ENCODE measurements at regions not wholly inside any gene's neighbourhood (a gene's known extent, or its start where the extent isn't known, plus 50 kb on each side); places are given as distances from the start of the nearest gene placed in this dataset.

- dilution Hi-C loops (cut with HindIII; ENCODE audit: low sequenced_read_pairs, unreplicated experiment) (no loop called here), intact Hi-C loops (cut with micrococcal nuclease) (no loop called here), in situ Hi-C loops (cut with MboI; ENCODE audit: low sequenced_read_pairs) (no loop called here)
- H2BK15ac ChIP-seq (ENCODE audit: low read depth, low read length): no peak overlapping the region
- H3K9ac ChIP-seq (ENCODE audit: low read depth, low read length): no peak overlapping the region
- CTCF ChIA-PET: interaction anchor here (0.6 to 1.1 kb wide), 2 partner anchors 10 to 175 kb away, joined by 3 to 4 read pairs; no protein-coding TSS in a partner anchor
- H3K4me2 ChIP-seq (ENCODE audit: low read depth, low read length): no peak overlapping the region
- H4K8ac ChIP-seq (ENCODE audit: low read depth in 2 of 2, low read length in 2 of 2): no peak overlapping the region
- H3K23ac ChIP-seq (ENCODE audit: low read depth, low read length): no peak overlapping the region
- H3K9me1 ChIP-seq (ENCODE audit: insufficient read depth, low read length): no peaks in the 10 kb centered on the region
- H4K91ac ChIP-seq (ENCODE audit: insufficient read depth, low read depth, low read length): no peak overlapping the region
- no peaks in the 10 kb centered on the region for H3K79me1 ChIP-seq (ENCODE audit: low read depth in 1 of 2, low read length in 2 of 2)
- no peak for ATAC-seq (ENCODE audit: low read depth)
- no peaks in the 10 kb centered on the region for H3K4me1 ChIP-seq (ENCODE audit: control insufficient read depth, insufficient read depth, low read length)
- peaks cover 15% of the 10 kb centered on the region for H3K27me3 ChIP-seq (ENCODE audit: control insufficient read depth, insufficient read depth, low read length)
- no peak overlapping the region for H3K27ac ChIP-seq (ENCODE audit: insufficient read depth, low read length)
- no TSS peak for BruUV-seq (replicated peaks)
- H4K5ac ChIP-seq (ENCODE audit: low read depth, low read length): no peak overlapping the region
- no peak overlapping the region for H3K4me3 ChIP-seq (ENCODE audit: insufficient read depth, low read depth, low read length)
- 31% methylated on average over 3 of the region's 4 CpGs; no CpG with 5 or more reads in 1 of the 2 experiments for WGBS, 2 experiments (ENCODE audit: extremely low coverage in 2 of 2, insufficient read length in 1 of 2)
- H3K56ac ChIP-seq (ENCODE audit: extremely low read depth, insufficient read depth, low read length): no peak overlapping the region
- H2AK9ac ChIP-seq (replicated peaks; ENCODE audit: low read depth, low read length, poor library complexity): no peak overlapping the region
- H2AK5ac ChIP-seq (ENCODE audit: low read depth, low read length): no peak overlapping the region
- H3K4ac ChIP-seq (ENCODE audit: low read depth, low read length): no peak overlapping the region
- no peak overlapping the region for H3K18ac ChIP-seq (ENCODE audit: low read depth, low read length)
- no peak overlapping the region for H3K14ac ChIP-seq (replicated peaks; ENCODE audit: low read depth, low read length)
- no peaks in the 10 kb centered on the region for H3K36me3 ChIP-seq (ENCODE audit: control insufficient read depth, insufficient read depth, low read length)
- H3K9me3 ChIP-seq (ENCODE audit: control insufficient read depth, insufficient read depth, low read length): no peaks in the 10 kb centered on the region
- no peaks in the 10 kb centered on the region for H4K20me1 ChIP-seq (ENCODE audit: insufficient read depth, low read length)
- no peak overlapping the region for H2AFZ ChIP-seq (replicated peaks; ENCODE audit: low read length, poor library complexity)
- POLR2A ChIA-PET (ENCODE audit: unreplicated experiment): no interaction called here
- no peak for DNase-seq
- H2BK120ac ChIP-seq (ENCODE audit: low read depth, low read length): no peak overlapping the region
- H2BK5ac ChIP-seq (ENCODE audit: low read depth, low read length, poor library complexity, severe bottlenecking): no peak overlapping the region
- TF ChIP-seq NFE2L2 (IDR thresholded peaks at IDR 0.05; ENCODE audit: low read depth, low read length): no peak
- no peak for TF ChIP-seq ELK1 (IDR thresholded peaks at IDR 0.05; ENCODE audit: borderline replicate concordance, low read depth, low read length)
- TF ChIP-seq CTCF (conservative IDR thresholded peaks at IDR 0.05; ENCODE audit: low read depth, low read length): no peak
- no peak for TF ChIP-seq RCOR1 (IDR thresholded peaks at IDR 0.05; ENCODE audit: insufficient replicate concordance, low read length)
- TF ChIP-seq CEBPB (IDR thresholded peaks at IDR 0.05; ENCODE audit: low read depth, low read length): no peak
- TF ChIP-seq RFX5 (IDR thresholded peaks at IDR 0.05; ENCODE audit: low read depth, low read length): no peak
- TF ChIP-seq POLR2A (IDR thresholded peaks at IDR 0.05; ENCODE audit: low read depth, low read length): no peak
- no peak for TF ChIP-seq RAD21 (IDR thresholded peaks at IDR 0.05; ENCODE audit: low read length)
- TF ChIP-seq CHD1 (IDR thresholded peaks at IDR 0.05; ENCODE audit: low read depth, low read length): no peak
- no peak for TF ChIP-seq FOS (IDR thresholded peaks at IDR 0.05; ENCODE audit: low read depth, low read length)
- TF ChIP-seq USF2 (IDR thresholded peaks at IDR 0.05; ENCODE audit: low read depth, low read length): no peak
- no peak for TF ChIP-seq BHLHE40 (IDR thresholded peaks at IDR 0.05; ENCODE audit: low read depth, low read length)
- no peak for TF ChIP-seq SMC3 (IDR thresholded peaks at IDR 0.05; ENCODE audit: low read depth, low read length)
- H2BK20ac ChIP-seq (ENCODE audit: low read depth, low read length): no peak overlapping the region
Observed at GRCh38 chr11:119905162-119905561, 176.2 kb upstream of the NECTIN1 start.

Data from IMR-90 (cell line).